ENCODE measurements at regions not wholly inside any gene's neighbourhood (a gene's known extent, or its start where the extent isn't known, plus 50 kb on each side); places are given as distances from the start of the nearest gene placed in this dataset.

GRCh38 chr7:65454469-65454868 lies 80.8 kb downstream of the ZNF92 start:
- TF ChIP-seq RCOR1 (IDR thresholded peaks at IDR 0.05; ENCODE audit: low read length): no peak
- no peak for TF ChIP-seq JUND (IDR thresholded peaks at IDR 0.05)
- TF ChIP-seq CTCF (IDR thresholded peaks at IDR 0.05): no peak
- TF ChIP-seq ZBTB33 (IDR thresholded peaks at IDR 0.05; ENCODE audit: borderline replicate concordance, low read depth): no peak
- TF ChIP-seq USF2 (IDR thresholded peaks at IDR 0.05; ENCODE audit: borderline replicate concordance, low read depth, low read length): no peak
- no peak for TF ChIP-seq RXRA (IDR thresholded peaks at IDR 0.05; ENCODE audit: borderline replicate concordance, low read depth)
- no peak for TF ChIP-seq PBX3 (IDR thresholded peaks at IDR 0.05)
- no peak for TF ChIP-seq CHD2 (IDR thresholded peaks at IDR 0.05; ENCODE audit: low read length, partially characterized antibody)
- no peak for TF ChIP-seq EP300 (IDR thresholded peaks at IDR 0.05; ENCODE audit: borderline replicate concordance in 1 of 2, low read depth in 1 of 2, low read length in 1 of 2)
- TF ChIP-seq EZH2phosphoT487 (IDR thresholded peaks at IDR 0.05; ENCODE audit: borderline replicate concordance, low read depth): no peak

All from SK-N-SH (cell line).